Progenitor cell of endocrine pancreas (in vitro differentiated cells): ENCODE measurements at regions not wholly inside any gene's neighbourhood (a gene's known extent, or its start where the extent isn't known, plus 50 kb on each side); places are given as distances from the start of the nearest gene placed in this dataset.

ENCODE experiments used
- DNase-seq: peaks from one replicate; pipeline ENCODE4 v3.0.0; 2021; ENCODE audit warnings: low spot score; ENCODE audit not compliant: unreplicated experiment
- H3K27ac Mint-ChIP-seq: 2 replicates; pipeline ENCODE4 v1.8.0; 2021; ENCODE audit warnings: mild to moderate bottlenecking, moderate library complexity, mixed read lengths
- H3K27me3 Mint-ChIP-seq: 2 replicates; pipeline ENCODE4 v1.8.0; 2021; ENCODE audit warnings: mixed read lengths
- H3K36me3 Mint-ChIP-seq: 2 replicates; pipeline ENCODE4 v1.8.0; 2022; ENCODE audit warnings: mixed read lengths; ENCODE audit not compliant: insufficient read depth
- H3K4me1 Mint-ChIP-seq: 2 replicates; pipeline ENCODE4 v1.8.0; 2021; ENCODE audit warnings: low read depth, mixed read lengths
- H3K4me3 Mint-ChIP-seq: 2 replicates; pipeline ENCODE4 v1.8.0; 2021; ENCODE audit warnings: low read depth, mild to moderate bottlenecking, moderate library complexity, mixed read lengths
- H3K9me3 Mint-ChIP-seq: 2 replicates; pipeline ENCODE4 v1.8.0; 2021; ENCODE audit warnings: low read depth, mixed read lengths
- TF ChIP-seq, protein P1 (sequence below): fragments of 200-600 bp; sonication (generic); IDR thresholded peaks from one replicate; pipeline ENCODE4 v1.5.0; 2021; ENCODE audit warnings: antibody characterized with exemption, mild to moderate bottlenecking; ENCODE audit not compliant: unreplicated experiment

DNA sequence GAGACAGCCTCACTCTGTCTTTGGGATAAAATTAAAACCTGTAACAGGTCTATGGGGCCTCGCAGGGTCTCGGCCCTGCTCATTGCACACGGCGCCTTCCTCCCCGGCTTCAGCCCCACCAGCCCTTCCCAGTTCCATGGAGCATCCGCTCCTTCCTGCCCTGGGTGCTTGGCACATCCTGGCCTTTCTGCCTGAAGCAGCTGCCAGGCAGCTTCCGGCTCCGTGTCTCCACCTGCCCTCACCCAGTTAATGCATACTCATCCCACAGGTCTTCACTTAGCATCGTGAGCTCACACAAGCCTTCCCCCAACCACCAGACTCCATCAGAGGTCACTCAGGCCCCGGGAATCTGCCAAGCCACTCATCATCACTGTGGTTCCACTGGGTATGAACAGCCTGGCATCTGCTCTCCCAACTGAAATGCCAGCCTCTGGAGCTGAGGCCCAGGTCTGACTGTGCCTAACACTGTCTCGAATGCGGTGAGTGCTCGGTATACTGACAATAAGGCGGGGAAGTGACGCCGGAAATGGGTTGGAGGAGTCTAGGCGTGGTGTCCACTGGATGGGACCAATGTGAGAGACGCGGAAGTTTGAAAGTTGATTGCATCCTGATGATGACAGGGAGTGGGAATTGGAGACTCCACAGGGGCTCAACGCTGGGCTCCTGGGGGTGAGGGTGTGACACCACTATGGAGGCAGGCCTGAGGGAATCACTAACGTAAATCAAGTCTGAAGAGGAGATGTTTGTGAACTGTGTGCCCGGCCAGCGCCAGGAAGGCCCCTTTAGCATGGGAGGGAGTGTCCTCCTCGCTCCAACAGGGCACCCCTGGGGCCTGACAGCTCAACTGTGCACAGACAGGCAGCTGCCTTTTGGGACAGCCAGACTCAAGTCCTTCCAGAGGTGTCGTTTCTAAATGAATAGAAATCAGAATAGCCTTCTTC is 245.8 kb downstream of the TTLL2 start:
- Mint-ChIP-seq H3K27ac (no peak overlapping the region), H3K36me3 (no peaks in the 10 kb centered on the region), H3K4me1 (peaks cover 8% of the 10 kb centered on the region), H3K27me3 (peaks cover 7% of the 10 kb centered on the region), H3K4me3 (no peak overlapping the region), H3K9me3 (no peaks in the 10 kb centered on the region)
- DNase-seq: no peak
- TF ChIP-seq, protein P1, sequence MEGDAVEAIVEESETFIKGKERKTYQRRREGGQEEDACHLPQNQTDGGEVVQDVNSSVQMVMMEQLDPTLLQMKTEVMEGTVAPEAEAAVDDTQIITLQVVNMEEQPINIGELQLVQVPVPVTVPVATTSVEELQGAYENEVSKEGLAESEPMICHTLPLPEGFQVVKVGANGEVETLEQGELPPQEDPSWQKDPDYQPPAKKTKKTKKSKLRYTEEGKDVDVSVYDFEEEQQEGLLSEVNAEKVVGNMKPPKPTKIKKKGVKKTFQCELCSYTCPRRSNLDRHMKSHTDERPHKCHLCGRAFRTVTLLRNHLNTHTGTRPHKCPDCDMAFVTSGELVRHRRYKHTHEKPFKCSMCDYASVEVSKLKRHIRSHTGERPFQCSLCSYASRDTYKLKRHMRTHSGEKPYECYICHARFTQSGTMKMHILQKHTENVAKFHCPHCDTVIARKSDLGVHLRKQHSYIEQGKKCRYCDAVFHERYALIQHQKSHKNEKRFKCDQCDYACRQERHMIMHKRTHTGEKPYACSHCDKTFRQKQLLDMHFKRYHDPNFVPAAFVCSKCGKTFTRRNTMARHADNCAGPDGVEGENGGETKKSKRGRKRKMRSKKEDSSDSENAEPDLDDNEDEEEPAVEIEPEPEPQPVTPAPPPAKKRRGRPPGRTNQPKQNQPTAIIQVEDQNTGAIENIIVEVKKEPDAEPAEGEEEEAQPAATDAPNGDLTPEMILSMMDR: no peak

DNA sequence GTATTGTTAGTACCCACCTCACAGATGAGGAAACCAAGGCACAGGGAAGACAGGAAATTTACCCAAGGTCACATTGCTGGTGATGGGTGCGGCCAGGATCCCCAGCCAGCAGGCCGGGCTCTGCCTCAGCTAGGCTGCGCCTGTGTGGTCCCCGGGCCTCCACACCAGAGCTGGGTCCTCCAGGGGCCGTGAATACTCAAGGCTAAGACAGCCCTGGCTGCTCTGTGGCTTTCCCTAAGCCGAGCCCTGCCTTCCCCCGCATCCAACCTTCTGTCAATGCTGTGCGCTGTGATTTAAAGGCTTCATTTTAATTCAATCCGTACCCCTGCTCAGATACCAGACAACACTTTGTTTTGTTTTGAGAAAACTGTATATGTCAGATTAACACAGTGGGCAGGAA is 246.7 kb downstream of the TTLL2 start:
- Mint-ChIP-seq H3K4me1 (peaks cover 6% of the 10 kb centered on the region), H3K27me3 (peaks cover 7% of the 10 kb centered on the region), H3K36me3 (no peaks in the 10 kb centered on the region), H3K27ac (no peak overlapping the region), H3K9me3 (no peaks in the 10 kb centered on the region), H3K4me3 (no peak overlapping the region)
- TF ChIP-seq, protein P1: no peak
- DNase-seq: no peak

DNA sequence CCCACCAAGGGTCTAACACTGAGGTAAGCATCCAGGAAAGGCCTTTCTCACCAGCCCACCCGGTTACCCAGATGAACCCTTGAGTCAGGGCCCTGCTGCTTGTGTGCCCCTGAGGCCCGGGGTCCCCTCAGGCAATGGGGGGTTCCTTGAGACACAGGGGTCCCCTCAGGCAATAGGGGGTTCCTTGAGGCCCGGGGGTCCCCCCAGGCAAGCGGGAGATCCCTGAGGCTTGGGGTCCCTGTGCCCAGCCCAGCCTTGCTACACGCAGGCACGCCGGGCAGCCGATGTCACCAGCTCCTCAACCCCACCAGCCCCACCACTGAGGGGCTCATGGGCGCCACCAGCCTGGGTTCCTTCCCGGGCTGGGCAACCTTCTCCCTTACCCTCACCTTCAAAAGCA is 247.2 kb downstream of the TTLL2 start:
- no peak for DNase-seq
- TF ChIP-seq, protein P1: no peak
- Mint-ChIP-seq H3K27ac (no peak overlapping the region), H3K36me3 (no peaks in the 10 kb centered on the region), H3K9me3 (no peaks in the 10 kb centered on the region), H3K27me3 (peaks cover 7% of the 10 kb centered on the region), H3K4me1 (peaks cover 10% of the 10 kb centered on the region), H3K4me3 (no peak overlapping the region)

DNA sequence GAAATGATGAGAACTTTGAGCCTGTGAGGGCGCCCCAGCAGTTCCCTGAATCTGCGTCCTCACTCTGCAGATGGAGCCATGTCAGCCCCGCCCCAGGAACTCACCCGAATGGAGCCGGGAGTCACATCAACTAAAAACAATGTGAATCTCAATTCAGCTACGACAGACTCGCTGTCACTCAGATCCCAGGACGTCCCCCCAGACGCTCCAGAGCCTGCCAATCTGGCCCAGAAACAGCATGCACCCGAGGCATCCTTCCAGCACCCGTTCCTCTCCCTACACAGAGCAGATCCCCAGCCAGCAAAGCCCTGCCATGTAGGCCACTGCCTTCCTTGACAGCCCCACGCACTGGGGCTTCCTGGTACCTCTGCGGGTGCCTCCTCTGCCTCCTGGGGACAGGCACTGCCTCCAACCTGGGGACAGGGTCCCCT is 248.0 kb downstream of the TTLL2 start:
- no peak for DNase-seq
- Mint-ChIP-seq H3K4me3 (no peak overlapping the region), H3K27ac (no peak overlapping the region), H3K36me3 (no peaks in the 10 kb centered on the region), H3K4me1 (peaks cover 11% of the 10 kb centered on the region), H3K9me3 (no peaks in the 10 kb centered on the region), H3K27me3 (peaks cover 7% of the 10 kb centered on the region)
- TF ChIP-seq, protein P1: no peak

DNA sequence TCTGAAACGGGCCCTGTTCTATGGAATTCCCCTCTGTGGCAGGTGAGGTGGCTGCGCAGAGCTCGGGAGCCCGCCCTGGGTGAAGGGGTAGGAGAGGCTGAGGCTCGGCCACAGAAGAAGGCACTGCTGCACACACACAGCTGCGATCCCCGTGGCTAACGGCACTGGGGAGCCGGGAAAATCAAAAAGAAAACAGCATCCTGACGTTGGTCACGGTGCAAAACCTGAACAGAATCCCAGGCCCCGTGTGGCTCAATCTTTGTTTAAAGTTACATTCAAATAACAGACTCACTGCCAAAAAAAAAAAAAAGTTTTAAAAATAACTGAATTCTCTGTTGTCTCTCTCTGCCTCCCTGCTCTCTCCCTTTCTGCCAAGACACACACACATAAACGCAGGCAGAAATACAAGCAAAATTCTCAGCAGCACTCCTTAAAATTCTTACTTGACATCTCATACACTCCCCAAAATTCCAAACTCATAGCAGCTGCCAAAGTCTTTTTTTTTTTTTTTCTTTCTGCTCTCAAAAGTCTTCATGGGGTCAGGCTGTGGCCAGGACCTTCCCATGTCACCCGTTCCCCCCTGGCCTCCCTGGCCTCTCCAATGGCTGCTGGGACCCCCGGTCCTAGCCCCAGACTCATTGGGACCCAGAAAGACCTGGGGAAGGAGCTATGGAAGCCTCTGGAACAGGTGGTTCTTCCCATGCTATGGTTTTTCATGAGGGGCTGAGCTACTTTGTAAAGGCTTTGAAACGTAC is 248.8 kb downstream of the TTLL2 start:
- TF ChIP-seq, protein P1: no peak
- Mint-ChIP-seq H3K9me3 (no peaks in the 10 kb centered on the region), H3K27me3 (peaks cover 7% of the 10 kb centered on the region), H3K27ac (no peak overlapping the region), H3K4me3 (no peak overlapping the region), H3K36me3 (no peaks in the 10 kb centered on the region), H3K4me1 (peaks cover 13% of the 10 kb centered on the region)
- DNase-seq: no peak
